PC-3 (cell line): ENCODE measurements at regions not wholly inside any gene's neighbourhood (a gene's known extent, or its start where the extent isn't known, plus 50 kb on each side); places are given as distances from the start of the nearest gene placed in this dataset.

ENCODE experiments used
- ATAC-seq: fragments of 200-7000 bp; cut with Tn5 transposase; 2 replicates; pipeline ENCODE4 v1.9.1; 2020; ENCODE audit warnings: mild to moderate bottlenecking, moderate library complexity
- BruUV-seq: library from RNA; stranded (reverse); fragments of 400-500 nt; replicated peaks from 2 replicates; lab custom pipeline; 2021; lab: Mats Ljungman, UMichigan
- CTCF ChIA-PET: fragments of 300-600 bp; sonication (Branson Sonifier 250); formaldehyde crosslinking; loops from one replicate; lab custom pipeline; 2022; ENCODE audit warnings: antibody characterized with exemption; lab: Charles Lee
- POLR2A ChIA-PET: fragments of 300-600 bp; sonication (Branson Sonifier 250); formaldehyde crosslinking; loops from one replicate; lab custom pipeline; 2022; ENCODE audit warnings: antibody characterized with exemption; ENCODE audit not compliant: unreplicated experiment; lab: Charles Lee
- DNase-seq: peaks from one replicate; pipeline ENCODE4 v3.0.0-alpha.2; 2015
- H2AFZ ChIP-seq: fragments of 300-600 bp; sonication (generic); 2 replicates; pipeline ENCODE4 v1.6.0; 2016; ENCODE audit warnings: antibody characterized with exemption, low read length
- H3F3A ChIP-seq: fragments of 300-600 bp; sonication (generic); one replicate; pipeline ENCODE4 v1.6.0; 2017; ENCODE audit warnings: antibody characterized with exemption, low read length, control low read depth, mild to moderate bottlenecking; ENCODE audit not compliant: unreplicated experiment
- H3K27ac ChIP-seq: fragments of 300-600 bp; sonication (generic); 2 replicates; pipeline ENCODE4 v1.5.1; 2016; ENCODE audit warnings: mild to moderate bottlenecking, low read length
- H3K27me3 ChIP-seq: fragments of 300-600 bp; sonication (generic); 2 replicates; pipeline ENCODE4 v1.6.1; 2016; ENCODE audit warnings: low read length, mixed read lengths
- H3K36me3 ChIP-seq: fragments of 300-600 bp; sonication (generic); 2 replicates; pipeline ENCODE4 v1.6.1; 2016; ENCODE audit warnings: low read depth, mixed run types, low read length, mixed read lengths
- H3K4me1 ChIP-seq: fragments of 300-600 bp; sonication (generic); 2 replicates; pipeline ENCODE4 v1.5.1; 2016; ENCODE audit warnings: low read length; ENCODE audit not compliant: insufficient read depth
- H3K4me2 ChIP-seq: fragments of 300-600 bp; sonication (generic); 2 replicates; pipeline ENCODE4 v1.6.0; 2016; ENCODE audit warnings: low read length
- H3K4me3 ChIP-seq: fragments of 300-600 bp; sonication (generic); 2 replicates; pipeline ENCODE4 v1.5.1; 2016; ENCODE audit warnings: mild to moderate bottlenecking, low read length, mixed read lengths
- H3K79me2 ChIP-seq: fragments of 300-600 bp; sonication (generic); 2 replicates; pipeline ENCODE4 v1.6.1; 2017; ENCODE audit warnings: low read length, mixed read lengths
- H3K9ac ChIP-seq: fragments of 300-600 bp; sonication (generic); 2 replicates; pipeline ENCODE4 v1.6.0; 2016; ENCODE audit warnings: mild to moderate bottlenecking, low read length
- H3K9me2 ChIP-seq: fragments of 300-600 bp; sonication (generic); replicated peaks from 2 replicates; pipeline ENCODE4 v1.6.1; 2016; ENCODE audit warnings: mixed run types, low read length, mixed read lengths
- H3K9me3 ChIP-seq: fragments of 300-600 bp; sonication (generic); 2 replicates; pipeline ENCODE4 v1.6.1; 2016; ENCODE audit warnings: low read length, mixed read lengths
- H4K20me1 ChIP-seq: fragments of 300-600 bp; sonication (generic); 2 replicates; pipeline ENCODE4 v1.6.1; 2016; ENCODE audit warnings: low read length, mixed read lengths
- EZH2 ChIP-seq: fragments of 300-600 bp; sonication (generic); IDR thresholded peaks from one replicate; pipeline ENCODE4 v1.6.1; 2017; ENCODE audit warnings: antibody characterized with exemption, mild to moderate bottlenecking, low read length; ENCODE audit not compliant: unreplicated experiment
- EZH2phosphoT487 ChIP-seq: fragments of 300-600 bp; sonication (generic); IDR thresholded peaks from 2 replicates; pipeline ENCODE4 v1.6.1; 2018; ENCODE audit warnings: mild to moderate bottlenecking, antibody characterized with exemption, low read length, borderline replicate concordance
- intact Hi-C: fragments of 100-400 bp; cut with micrococcal nuclease; formaldehyde crosslinking; loops from 2 replicates; pipeline ENCODE4 v1.9.0; 2023
- TF ChIP-seq, protein P1 (sequence below): fragments of 300-600 bp; sonication (generic); conservative IDR thresholded peaks from 2 replicates; pipeline ENCODE4 v1.5.1; 2017; ENCODE audit warnings: antibody characterized with exemption, low read depth, mild to moderate bottlenecking, low read length

DNA sequence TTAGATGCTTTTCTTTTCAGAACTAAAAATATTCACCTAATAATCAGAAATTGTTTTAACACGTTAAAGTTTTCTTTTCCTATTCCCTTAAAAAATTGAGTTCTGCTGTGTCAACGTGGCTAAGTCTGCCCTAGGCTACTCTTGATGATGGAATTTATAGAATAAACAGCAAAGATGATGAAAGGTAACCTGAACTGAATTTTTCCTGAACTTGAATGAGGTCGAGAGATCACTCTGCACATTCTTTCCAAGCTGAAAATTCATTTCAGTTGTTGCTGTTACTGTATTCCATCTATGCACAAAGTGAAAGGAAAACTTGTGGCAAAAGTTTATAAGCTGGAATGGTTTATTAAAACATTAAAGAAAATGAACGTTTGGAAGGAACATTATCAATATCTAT is 245.9 kb upstream of the GIMD1 start:
- no peaks in the 10 kb centered on the region for H3F3A ChIP-seq
- ATAC-seq (no peak), DNase-seq (peak; percentile 2)
- H3K4me2 ChIP-seq, result peak overlapping the region; percentile 49
- CTCF ChIA-PET, result no interaction called here
- H3K27me3 ChIP-seq, result no peaks in the 10 kb centered on the region
- H3K9me2 ChIP-seq, result no peaks in the 10 kb centered on the region
- no peak overlapping the region for H3K27ac ChIP-seq
- 0 out of 2 replicates have a peak overlapping the region, but pooled peaks have one; percentile 38 for H2AFZ ChIP-seq
- no peak overlapping the region for H3K9ac ChIP-seq
- no peaks in the 10 kb centered on the region for H3K36me3 ChIP-seq
- BruUV-seq, result no TSS peak
- H3K4me3 ChIP-seq, result no peak overlapping the region
- intact Hi-C loops, result no loop called here
- H4K20me1 ChIP-seq, result no peaks in the 10 kb centered on the region
- H3K79me2 ChIP-seq, result no peaks in the 10 kb centered on the region
- POLR2A ChIA-PET, result interaction anchor here (0.6 kb wide), 1 partner anchor 249 kb away, joined by 3 read pairs; no protein-coding TSS in a partner anchor
- TF ChIP-seq EZH2 (no peak), EZH2phosphoT487 (no peak)
- TF ChIP-seq, protein P1, sequence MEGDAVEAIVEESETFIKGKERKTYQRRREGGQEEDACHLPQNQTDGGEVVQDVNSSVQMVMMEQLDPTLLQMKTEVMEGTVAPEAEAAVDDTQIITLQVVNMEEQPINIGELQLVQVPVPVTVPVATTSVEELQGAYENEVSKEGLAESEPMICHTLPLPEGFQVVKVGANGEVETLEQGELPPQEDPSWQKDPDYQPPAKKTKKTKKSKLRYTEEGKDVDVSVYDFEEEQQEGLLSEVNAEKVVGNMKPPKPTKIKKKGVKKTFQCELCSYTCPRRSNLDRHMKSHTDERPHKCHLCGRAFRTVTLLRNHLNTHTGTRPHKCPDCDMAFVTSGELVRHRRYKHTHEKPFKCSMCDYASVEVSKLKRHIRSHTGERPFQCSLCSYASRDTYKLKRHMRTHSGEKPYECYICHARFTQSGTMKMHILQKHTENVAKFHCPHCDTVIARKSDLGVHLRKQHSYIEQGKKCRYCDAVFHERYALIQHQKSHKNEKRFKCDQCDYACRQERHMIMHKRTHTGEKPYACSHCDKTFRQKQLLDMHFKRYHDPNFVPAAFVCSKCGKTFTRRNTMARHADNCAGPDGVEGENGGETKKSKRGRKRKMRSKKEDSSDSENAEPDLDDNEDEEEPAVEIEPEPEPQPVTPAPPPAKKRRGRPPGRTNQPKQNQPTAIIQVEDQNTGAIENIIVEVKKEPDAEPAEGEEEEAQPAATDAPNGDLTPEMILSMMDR, result no peak
- H3K4me1 ChIP-seq, result peaks cover 9% of the 10 kb centered on the region
- H3K9me3 ChIP-seq, result no peaks in the 10 kb centered on the region

DNA sequence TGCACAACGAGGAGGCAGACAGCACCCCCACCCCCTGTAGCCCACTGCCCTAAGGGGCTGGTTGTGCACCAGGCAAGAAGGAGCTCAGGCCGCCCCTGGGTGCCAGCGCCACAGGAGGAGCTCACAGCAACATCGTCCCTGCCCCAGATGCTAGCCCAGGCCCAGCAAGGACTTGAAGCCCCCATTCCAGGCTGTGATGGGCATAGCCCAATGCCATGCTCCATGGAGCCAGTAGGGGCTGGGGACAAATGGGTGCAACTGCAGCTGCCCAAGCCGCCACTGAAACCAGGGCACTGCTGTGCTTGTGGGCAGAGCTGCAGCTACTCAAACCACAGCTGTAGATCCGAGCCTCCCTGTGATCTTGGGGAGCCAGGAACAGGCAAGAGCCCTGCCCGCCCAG is 241.3 kb upstream of the GIMD1 start:
- ChIA-PET CTCF (no interaction called here), POLR2A (no interaction called here)
- Histone ChIP-seq H3K79me2 (no peaks in the 10 kb centered on the region), H3K9me2 (no peaks in the 10 kb centered on the region; the same call in 1 of the 2 replicates), H2AFZ (no peak overlapping the region), H3K9me3 (no peaks in the 10 kb centered on the region), H4K20me1 (no peaks in the 10 kb centered on the region), H3K36me3 (no peaks in the 10 kb centered on the region), H3K4me3 (no peak overlapping the region), H3F3A (no peaks in the 10 kb centered on the region), H3K9ac (no peak overlapping the region), H3K27ac (no peak overlapping the region), H3K4me2 (no peak overlapping the region), H3K4me1 (no peaks in the 10 kb centered on the region), H3K27me3 (no peaks in the 10 kb centered on the region)
- intact Hi-C loops, result no loop called here
- TF ChIP-seq EZH2phosphoT487 (no peak), EZH2 (no peak)
- TF ChIP-seq, protein P1, result no peak
- BruUV-seq, result no TSS peak
- ATAC-seq (no peak), DNase-seq (no peak)

DNA sequence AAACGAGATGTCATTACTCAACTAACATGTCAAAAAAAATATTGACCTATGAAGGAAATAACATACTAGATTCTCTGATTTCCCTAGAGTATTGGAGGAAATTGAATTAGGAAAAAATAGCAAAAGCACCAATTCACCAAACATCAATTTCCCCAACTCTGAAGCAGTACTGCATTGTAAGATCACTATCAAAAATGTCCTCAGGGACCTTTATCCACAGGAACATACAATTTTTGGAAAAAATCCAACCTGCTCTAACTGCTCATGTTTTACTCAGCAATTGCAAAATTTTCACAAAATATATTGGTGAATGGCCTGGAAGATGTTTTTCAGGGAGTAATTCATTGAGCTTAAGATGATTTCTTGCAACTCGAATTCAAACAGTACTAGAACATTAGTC is 239.0 kb upstream of the GIMD1 start:
- Histone ChIP-seq H3K9me3 (no peaks in the 10 kb centered on the region), H3K9ac (no peak overlapping the region), H3K36me3 (no peaks in the 10 kb centered on the region), H3K27me3 (no peaks in the 10 kb centered on the region), H4K20me1 (no peaks in the 10 kb centered on the region), H3F3A (no peaks in the 10 kb centered on the region), H3K4me2 (no peak overlapping the region), H3K4me3 (no peak overlapping the region), H3K9me2 (no peaks in the 10 kb centered on the region; the same call in 1 of the 2 replicates), H3K27ac (no peak overlapping the region), H2AFZ (no peak overlapping the region), H3K79me2 (no peaks in the 10 kb centered on the region), H3K4me1 (no peaks in the 10 kb centered on the region)
- TF ChIP-seq EZH2phosphoT487 (no peak), EZH2 (no peak)
- TF ChIP-seq, protein P1, result no peak
- intact Hi-C loops, result no loop called here
- DNase-seq, result no peak
- POLR2A ChIA-PET, result interaction anchor here (0.6 kb wide), 1 partner anchor 11 kb away, joined by 4 read pairs; no protein-coding TSS in a partner anchor
- CTCF ChIA-PET, result no interaction called here
- no peak for ATAC-seq
- no TSS peak for BruUV-seq
